CD4-positive, alpha-beta T cell treated with Interleukin-21 for 1 hour (primary cell): ENCODE measurements at regions not wholly inside any gene's neighbourhood (a gene's known extent, or its start where the extent isn't known, plus 50 kb on each side); places are given as distances from the start of the nearest gene placed in this dataset.

Source experiments
- DNase-seq: peaks from one replicate; pipeline ENCODE4 v3.0.0-alpha.2; 2020

DNA sequence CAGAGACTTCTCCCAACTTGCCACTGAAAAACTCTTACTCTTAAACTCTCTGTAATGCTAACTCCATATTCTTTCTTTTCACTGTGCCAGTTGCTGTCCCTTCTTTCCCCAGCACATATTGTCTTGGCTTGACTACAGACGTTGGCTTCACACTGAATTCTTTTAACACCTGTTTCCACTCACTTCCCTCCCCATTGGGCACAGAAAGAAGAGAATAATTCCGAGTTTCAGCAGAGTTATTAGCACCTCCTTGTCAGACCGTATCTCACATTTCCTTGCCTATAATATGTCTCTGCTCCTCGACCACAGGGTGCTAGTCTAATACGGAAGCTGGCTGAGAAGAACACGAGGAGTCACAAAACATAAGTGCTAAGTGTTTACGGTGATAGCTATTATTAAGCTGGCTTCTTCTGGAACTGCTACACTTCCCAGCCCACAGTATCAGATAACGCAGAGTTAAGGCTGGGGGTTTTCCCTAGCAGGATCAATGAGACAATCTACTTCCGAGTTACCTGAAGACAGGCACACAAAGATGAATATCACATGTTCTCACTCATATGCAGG is 188.5 kb upstream of the CDH8 start:
- DNase-seq, result no peak

- DNase-seq, result no peak
Measured at GRCh38 chr16:62216837-62217236, 180.6 kb upstream of the CDH8 start.

GRCh38 chr16:62213763-62214162 is 177.5 kb upstream of the CDH8 start:
- no peak for DNase-seq

DNA sequence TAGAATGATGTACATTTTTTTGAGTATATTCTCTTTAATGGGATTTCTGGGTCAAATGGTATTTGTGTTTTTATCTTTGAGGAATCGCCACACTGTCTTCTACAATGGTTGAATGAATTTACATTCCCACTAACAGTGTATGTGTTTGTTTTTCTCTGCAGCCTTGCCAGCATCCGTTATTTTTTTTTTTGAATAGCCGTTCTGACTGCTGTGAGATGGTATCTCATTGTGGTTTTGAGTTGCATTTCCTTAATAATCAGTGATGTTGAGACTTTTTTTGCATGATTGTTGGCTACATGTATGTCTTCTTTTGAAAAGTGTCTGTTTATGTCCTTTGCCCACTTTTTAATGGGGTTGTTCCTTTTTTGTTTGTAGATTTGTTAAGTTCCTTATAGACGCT is 172.7 kb upstream of the CDH8 start:
- DNase-seq, result no peak

GRCh38 chr16:62205459-62205858 is 169.2 kb upstream of the CDH8 start:
- DNase-seq, result no peak

GRCh38 chr16:62201911-62202310 is 165.7 kb upstream of the CDH8 start:
- no peak for DNase-seq

DNA sequence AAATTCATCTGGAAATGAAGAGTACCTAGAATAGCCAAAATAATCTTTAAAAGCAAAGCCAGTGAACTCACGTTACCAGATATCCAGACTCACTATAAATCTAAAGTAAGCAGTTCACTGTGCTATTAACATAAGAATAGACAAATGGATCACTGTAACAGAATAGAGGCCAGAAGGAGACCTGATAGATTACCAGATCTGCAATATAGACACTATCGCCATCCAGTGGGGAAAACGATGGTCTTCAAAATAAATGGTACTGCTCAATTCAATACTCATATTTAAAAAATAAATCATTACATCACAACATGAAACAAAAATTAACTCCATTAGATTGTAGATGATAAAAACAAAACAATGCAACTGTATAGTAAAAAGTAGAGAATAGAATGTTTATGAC is 158.6 kb upstream of the CDH8 start:
- DNase-seq, result no peak

DNA sequence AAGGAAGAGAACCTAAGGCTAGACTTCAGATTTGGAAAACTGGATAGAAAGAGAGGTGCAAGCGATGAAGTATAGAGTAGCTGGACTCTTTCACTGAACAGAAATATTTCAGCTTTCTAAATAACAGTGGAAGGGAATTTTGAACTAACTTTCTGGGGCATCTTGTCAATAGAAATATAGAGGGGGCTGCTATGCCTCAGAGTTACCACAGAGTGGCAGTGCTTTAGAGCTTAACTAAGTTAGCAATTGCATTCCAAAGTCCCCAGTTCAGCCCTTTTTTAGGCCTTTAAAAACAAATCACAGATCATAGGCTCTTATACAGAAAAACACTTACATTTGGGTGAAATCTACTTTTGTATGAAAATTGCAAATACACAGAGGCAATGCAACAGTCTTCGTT is 154.2 kb upstream of the CDH8 start:
- no peak for DNase-seq

GRCh38 chr16:62177351-62178203 is 141.3 kb upstream of the CDH8 start:
- no peak for DNase-seq

DNA sequence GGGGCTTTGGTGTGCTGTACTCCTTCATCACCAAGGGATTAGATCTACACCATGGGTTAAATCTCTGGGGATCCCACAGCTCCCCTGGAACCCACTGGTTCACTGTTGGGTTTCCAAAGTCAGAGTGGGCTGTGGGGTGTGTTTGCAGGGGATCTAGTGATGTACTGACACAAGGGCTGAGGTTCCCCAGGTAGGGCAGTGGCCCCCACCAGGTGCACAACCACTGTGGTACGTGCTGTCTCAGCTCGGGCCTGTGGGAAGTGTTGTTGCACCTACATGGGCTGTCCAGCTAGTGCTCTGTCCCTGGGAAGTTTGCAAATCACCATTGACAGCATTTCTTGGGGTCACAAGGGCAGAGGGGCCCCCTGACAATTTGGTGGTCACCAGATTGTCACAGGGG is 134.4 kb upstream of the CDH8 start:
- DNase-seq, result no peak

- DNase-seq, result no peak
Measured at GRCh38 chr16:62167551-62167950, 131.3 kb upstream of the CDH8 start.

DNA sequence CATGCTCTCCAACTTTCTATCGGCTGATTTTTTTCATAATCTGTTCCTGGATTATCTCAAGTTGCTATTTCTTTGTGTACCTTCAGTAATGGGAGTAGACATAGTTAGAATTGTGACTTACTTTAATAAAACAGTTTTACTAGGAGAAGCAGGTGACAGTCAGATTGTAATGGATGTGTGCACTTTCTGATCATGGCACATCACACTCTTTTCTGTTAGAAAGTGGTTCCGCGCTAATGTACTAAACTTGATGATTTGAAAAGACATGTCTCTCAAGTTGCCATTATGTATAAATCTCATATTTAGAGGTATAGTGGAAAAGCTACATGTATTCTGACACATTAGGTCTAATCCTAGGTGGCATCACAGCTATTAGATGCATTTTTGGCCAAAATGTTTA is 121.3 kb upstream of the CDH8 start:
- DNase-seq, result no peak

- DNase-seq, result no peak
Measured at GRCh38 chr16:62156971-62157370, 120.7 kb upstream of the CDH8 start.

- DNase-seq, result no peak
Measured at GRCh38 chr16:62149631-62150030, 113.4 kb upstream of the CDH8 start.

DNA sequence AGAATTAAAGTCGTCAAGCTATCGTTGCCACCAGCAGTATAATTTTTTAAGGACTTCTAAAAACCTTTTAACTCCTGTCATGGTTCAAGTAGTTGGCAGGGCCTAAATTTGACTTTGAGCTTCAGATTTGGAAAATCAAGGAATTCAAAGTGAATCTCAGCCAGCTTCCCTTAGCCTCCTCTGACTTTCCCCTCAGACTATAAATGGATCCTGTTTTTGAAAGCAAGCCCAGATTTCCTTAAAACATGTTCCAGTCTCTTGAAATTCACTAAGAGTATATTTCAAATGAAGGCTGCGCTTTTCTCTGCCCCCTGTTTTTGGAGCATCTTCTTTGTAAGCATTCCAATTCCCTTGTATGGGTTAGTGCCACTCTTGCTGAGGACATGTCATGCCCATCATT is 101.8 kb upstream of the CDH8 start:
- no peak for DNase-seq

GRCh38 chr16:62135911-62136310 is 99.7 kb upstream of the CDH8 start:
- DNase-seq, result no peak

DNA sequence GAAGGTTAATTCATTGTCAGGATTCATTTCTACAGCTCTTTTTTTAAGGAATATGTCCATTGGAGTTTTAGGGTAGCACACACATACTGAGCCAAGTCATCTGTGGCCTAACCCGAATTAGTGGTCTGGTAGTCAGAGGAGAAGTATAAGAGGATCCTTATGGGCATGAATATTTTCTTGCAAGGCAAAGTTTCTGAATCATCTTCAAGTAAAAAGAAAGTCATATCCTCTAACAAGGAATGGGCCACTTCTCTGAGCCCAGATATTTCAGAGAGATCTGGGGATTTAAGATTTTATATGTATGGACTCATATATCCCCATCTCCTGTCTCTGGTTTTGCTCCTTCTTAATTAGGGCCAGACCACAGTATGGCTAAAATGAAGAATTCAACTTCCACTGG is 99.2 kb upstream of the CDH8 start:
- no peak for DNase-seq

- no peak for DNase-seq
Measured at GRCh38 chr16:62130101-62130500, 93.9 kb upstream of the CDH8 start.

GRCh38 chr16:62105244-62105643 is 69.0 kb upstream of the CDH8 start:
- no peak for DNase-seq

DNA sequence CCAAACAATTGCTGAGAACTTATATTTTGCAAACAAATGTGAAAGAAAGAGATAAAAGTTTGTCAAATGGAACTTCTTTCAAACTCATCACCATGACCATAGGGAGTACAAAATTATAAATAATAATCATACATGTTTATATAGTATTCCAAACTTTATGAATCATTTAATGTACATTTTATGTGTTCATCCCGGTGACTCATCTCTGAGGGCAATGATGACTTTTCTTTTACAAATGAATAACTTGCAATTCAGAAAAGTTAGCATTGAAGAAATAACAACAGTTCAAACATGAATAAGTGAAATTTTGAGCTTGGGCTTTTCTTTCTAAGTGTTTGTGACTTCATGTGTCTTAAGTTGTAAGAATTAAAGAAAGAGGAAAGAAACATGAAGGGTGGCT is 66.3 kb upstream of the CDH8 start:
- no peak for DNase-seq

DNA sequence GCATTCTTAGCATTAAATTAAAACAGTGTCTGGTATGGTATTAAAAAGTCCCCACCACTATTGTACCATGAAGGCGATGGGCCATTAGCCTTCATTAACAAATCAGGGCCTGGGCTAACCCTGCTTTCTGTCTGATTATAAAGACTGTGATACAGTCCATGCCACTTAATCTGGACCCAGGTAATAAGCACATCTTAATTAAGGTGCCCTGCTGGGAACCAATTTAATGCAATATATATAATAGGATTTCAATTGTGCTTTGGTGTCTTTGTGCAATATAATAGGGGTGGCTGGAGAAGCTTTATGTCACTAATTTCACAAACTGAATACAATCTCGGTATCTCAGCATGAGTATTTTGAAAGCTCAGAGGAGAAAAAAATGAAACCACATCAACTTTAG is 64.4 kb upstream of the CDH8 start:
- DNase-seq, result no peak

- DNase-seq, result no peak
Measured at GRCh38 chr16:62089715-62090114, 53.5 kb upstream of the CDH8 start.

DNA sequence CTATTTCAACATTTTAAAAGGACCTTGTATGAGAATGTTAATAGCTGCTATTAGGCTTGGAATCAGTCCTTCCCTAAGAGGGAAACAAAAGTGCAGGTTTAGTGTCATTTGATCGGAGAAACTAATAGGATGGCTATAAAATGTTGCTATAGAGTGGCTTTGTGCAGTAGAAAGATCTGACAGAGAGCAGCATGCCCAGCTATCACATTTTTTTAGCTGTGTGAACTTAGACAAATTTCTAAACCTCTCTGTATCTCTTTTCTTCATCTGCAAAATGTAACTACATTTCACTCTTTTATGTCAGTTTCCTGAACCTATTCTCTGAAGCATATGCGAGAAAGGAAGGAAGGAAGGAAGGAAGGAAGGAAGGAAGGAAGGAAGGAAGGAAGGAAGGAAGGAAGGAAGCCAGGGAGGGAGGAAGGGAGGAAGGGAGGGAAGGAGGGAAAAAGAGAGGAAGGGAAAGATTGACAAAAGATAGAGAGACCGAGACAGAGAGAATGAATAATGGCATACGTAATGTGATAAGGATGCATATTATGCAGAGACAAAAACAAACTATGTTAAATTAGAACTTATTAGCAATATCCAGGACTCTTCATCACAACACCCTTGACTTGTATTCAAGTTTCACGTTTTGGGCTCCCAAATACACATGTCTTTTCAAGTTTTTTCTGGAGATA is 52.6 kb upstream of the CDH8 start:
- no peak for DNase-seq
